Fibroblast of pulmonary artery (primary cell): ENCODE measurements at regions not wholly inside any gene's neighbourhood (a gene's known extent, or its start where the extent isn't known, plus 50 kb on each side); places are given as distances from the start of the nearest gene placed in this dataset.

Source experiments
- DNase-seq: peaks from one replicate; pipeline ENCODE4 v3.0.0-alpha.2; 2010; ENCODE audit warnings: low read depth
- H3K4me3 ChIP-seq: replicated peaks from 2 replicates; pipeline ENCODE4 v1.5.1; 2011; ENCODE audit warnings: low read depth, mild to moderate bottlenecking, control low read depth, low read length, moderate library complexity
- TF ChIP-seq, protein P1 (sequence below): IDR thresholded peaks from 2 replicates; pipeline ENCODE4 v1.5.1; 2011; ENCODE audit warnings: mild to moderate bottlenecking, control low read depth, low read length, inconsistent platforms; ENCODE audit errors: missing control alignments

DNA sequence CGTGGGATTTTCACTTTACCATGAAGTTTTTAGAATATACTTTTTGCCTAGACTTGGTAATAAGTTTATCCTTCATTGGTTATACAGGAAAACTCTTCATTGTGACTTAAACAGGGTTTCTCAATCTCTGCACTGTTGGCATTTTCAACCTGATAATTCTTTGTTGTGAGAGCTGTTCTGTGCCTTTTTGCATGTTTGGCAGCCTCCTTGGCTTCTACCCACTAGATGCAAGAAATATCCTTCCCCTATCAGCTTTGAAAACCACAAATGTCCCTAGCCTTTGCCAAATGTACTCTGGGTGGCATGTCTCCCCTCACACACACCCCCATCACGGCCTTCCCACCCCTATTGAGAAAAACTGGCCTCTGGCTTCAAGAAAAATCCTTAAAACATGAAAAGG is 180.9 kb downstream of the ESM1 start:
- DNase-seq: peak; percentile 53
- TF ChIP-seq, protein P1, sequence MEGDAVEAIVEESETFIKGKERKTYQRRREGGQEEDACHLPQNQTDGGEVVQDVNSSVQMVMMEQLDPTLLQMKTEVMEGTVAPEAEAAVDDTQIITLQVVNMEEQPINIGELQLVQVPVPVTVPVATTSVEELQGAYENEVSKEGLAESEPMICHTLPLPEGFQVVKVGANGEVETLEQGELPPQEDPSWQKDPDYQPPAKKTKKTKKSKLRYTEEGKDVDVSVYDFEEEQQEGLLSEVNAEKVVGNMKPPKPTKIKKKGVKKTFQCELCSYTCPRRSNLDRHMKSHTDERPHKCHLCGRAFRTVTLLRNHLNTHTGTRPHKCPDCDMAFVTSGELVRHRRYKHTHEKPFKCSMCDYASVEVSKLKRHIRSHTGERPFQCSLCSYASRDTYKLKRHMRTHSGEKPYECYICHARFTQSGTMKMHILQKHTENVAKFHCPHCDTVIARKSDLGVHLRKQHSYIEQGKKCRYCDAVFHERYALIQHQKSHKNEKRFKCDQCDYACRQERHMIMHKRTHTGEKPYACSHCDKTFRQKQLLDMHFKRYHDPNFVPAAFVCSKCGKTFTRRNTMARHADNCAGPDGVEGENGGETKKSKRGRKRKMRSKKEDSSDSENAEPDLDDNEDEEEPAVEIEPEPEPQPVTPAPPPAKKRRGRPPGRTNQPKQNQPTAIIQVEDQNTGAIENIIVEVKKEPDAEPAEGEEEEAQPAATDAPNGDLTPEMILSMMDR: no peak
- H3K4me3 ChIP-seq: no peak overlapping the region

GRCh38 chr5:54804086-54804485 is 181.3 kb downstream of the ESM1 start:
- TF ChIP-seq, protein P1: no peak
- DNase-seq: no peak
- no peak overlapping the region for H3K4me3 ChIP-seq

GRCh38 chr5:54803471-54804011 is 181.9 kb downstream of the ESM1 start:
- peak; percentile 10 for DNase-seq
- TF ChIP-seq, protein P1: no peak
- no peak overlapping the region for H3K4me3 ChIP-seq

DNA sequence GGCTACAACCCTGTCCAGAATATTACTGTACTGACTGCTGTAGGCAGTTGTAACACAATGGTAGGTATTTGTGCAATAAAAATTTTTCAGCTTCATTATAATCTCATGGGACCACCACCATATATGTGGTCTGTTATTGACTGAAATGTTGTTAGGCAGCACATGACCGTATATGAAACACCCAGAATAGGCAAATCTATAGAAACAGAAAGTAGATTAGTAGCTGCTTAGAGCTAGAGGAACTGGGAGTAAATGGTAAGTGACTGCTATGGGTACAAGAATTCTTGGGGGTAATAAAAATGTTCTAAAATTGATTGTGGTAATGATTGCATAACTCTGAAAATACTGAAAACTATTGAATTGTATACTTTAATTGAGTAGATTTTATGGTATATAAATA is 185.7 kb downstream of the ESM1 start:
- no peak for DNase-seq
- TF ChIP-seq, protein P1: no peak
- H3K4me3 ChIP-seq: no peak overlapping the region

GRCh38 chr5:54795777-54796176 is 189.6 kb downstream of the ESM1 start:
- no peak overlapping the region for H3K4me3 ChIP-seq
- DNase-seq: no peak
- TF ChIP-seq, protein P1: no peak

- TF ChIP-seq, protein P1: no peak
- DNase-seq: peak; percentile 18
- no peak overlapping the region for H3K4me3 ChIP-seq
Measured at GRCh38 chr5:54795284-54795683, 190.1 kb downstream of the ESM1 start.

DNA sequence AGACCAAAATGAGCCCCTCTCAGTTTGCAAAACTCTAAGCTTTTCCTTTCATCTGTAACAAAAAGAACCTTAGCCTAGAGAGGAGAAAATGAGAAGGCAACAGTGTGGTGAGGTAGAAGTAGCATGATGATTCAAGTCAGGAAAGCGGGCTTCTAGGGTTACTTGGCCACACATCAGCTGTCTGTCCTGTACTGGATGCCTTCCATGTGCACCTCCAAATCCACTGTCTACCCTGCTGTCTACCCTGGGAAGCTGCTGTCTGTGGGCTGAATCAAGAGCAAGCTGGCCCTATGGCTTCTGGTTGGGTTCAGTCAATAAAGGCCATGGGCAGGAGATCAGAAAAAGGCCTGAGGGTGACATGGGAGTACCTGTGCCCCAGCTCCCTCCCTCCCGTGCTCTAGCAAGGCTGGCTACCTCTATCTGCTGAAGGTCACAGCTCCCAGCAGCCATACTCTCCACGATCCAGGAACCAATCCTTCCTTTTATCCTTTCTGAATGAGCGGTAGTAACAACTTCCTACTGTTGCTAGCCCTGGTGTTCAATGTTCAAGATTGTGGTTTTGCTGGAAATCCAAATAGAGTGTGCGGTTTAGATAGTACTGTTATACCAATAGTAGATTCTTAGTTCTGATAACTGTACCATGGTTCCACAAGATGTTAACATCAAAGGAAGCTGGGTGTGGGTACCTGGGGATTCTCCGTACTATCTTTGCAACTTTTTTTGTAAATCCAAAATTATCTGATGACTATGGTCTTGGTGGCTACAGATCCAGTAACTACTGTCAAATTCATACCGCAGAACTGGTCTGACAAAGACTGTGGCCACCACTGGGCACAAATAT is 191.0 kb downstream of the ESM1 start:
- TF ChIP-seq, protein P1: no peak
- no peak overlapping the region for H3K4me3 ChIP-seq
- DNase-seq: no peak
